ENCODE measurements at regions not wholly inside any gene's neighbourhood (a gene's known extent, or its start where the extent isn't known, plus 50 kb on each side); places are given as distances from the start of the nearest gene placed in this dataset.

GRCh38 chr11:19328586-19329311, 88.0 kb upstream of the E2F8 start:
- TF ChIP-seq, protein P1, sequence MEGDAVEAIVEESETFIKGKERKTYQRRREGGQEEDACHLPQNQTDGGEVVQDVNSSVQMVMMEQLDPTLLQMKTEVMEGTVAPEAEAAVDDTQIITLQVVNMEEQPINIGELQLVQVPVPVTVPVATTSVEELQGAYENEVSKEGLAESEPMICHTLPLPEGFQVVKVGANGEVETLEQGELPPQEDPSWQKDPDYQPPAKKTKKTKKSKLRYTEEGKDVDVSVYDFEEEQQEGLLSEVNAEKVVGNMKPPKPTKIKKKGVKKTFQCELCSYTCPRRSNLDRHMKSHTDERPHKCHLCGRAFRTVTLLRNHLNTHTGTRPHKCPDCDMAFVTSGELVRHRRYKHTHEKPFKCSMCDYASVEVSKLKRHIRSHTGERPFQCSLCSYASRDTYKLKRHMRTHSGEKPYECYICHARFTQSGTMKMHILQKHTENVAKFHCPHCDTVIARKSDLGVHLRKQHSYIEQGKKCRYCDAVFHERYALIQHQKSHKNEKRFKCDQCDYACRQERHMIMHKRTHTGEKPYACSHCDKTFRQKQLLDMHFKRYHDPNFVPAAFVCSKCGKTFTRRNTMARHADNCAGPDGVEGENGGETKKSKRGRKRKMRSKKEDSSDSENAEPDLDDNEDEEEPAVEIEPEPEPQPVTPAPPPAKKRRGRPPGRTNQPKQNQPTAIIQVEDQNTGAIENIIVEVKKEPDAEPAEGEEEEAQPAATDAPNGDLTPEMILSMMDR (IDR thresholded peaks at IDR 0.05), result no peak
- no peak for TF ChIP-seq POLR2AphosphoS5 (IDR thresholded peaks at IDR 0.05)
- TF ChIP-seq EP300 (IDR thresholded peaks at IDR 0.05), result no peak
